HG02870 (cell line): ENCODE measurements at regions not wholly inside any gene's neighbourhood (a gene's known extent, or its start where the extent isn't known, plus 50 kb on each side); places are given as distances from the start of the nearest gene placed in this dataset.
"Not testable (repeated sequence)": the region's sequence is repeated elsewhere in the genome, so short reads cannot be mapped to it uniquely, and the experiment has no call there.

ENCODE experiments used
- ATAC-seq: cut with Tn5 transposase; IDR thresholded peaks from one replicate; pipeline ENCODE4 v1.9.1; 2021; ENCODE audit warnings: mild to moderate bottlenecking, moderate library complexity; ENCODE audit not compliant: unreplicated experiment

- no peak for ATAC-seq
Measured at GRCh38 chr9:115525111-115526058, 407.4 kb upstream of the TNC start.

DNA sequence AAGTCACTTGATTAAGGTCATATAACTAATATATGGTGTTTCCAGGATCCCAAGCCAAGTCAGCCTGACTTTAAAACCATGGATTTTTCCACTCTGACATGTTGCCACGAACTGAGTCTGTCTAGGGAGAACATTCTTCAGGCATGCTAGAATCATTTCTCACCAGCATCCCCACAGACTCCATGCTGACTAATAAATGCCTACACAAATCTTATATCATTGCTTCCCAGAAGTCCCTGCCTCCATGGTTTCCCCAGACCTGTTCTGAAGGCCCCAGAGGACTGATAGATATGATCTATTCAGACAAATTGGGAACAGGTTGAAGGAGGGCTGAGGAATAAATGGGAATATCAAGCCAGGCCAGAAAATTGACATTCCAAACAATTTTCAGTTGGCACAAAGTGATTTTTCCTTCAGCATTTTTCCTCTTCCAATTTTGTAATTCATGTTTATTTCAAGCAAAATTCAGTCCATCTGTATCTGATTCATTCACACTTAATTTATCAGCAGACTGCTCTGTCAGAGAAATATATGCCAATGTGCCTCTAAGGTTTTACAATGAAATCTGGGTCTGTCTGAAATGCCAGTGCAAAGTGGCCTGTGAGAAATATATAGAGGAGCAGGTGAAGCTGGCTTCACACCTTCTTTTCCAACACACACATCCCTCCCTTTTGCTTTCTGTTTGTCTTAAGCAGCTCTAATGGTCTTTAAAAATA lies 413.6 kb upstream of the TNC start:
- no peak for ATAC-seq

DNA sequence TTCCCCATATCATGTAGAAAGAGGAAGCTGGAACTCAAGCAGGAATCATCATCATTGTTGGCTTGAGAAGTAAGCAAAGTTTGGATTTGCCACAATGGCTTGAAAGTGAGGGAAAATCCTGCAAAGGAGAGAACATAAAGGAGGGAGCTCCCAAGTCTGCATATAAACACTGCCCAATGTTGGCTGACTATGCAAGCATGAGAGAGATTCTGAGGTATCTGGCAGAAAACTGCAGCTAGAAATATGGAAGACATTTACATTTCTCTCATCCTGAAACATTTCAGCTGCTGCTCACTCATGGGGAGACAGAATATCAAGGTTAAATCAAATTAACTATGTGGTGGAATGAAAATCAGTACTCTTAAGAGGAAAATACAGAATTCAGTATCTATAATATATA lies 415.6 kb upstream of the TNC start:
- no peak for ATAC-seq

GRCh38 chr9:115540091-115540490 lies 422.1 kb upstream of the TNC start:
- no peak for ATAC-seq

DNA sequence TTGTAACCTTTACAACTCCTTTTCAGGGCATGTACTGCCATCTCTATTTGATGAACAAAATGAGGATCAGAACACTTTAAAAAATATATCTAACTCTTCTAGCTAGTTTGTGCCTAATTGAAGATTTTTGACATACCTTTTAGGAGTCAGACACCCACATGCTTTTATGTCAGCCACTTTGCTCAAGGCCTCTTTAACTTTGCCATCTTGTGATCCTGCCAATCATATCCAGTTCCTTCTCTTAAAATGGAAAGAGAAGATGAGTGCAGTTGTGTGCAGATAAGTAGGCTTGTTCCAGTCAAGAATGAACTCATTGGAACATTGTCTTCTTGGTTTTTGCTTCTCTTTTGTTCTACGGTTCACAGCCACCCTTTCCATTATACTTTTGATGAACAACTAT lies 425.6 kb upstream of the TNC start:
- ATAC-seq, result no peak

DNA sequence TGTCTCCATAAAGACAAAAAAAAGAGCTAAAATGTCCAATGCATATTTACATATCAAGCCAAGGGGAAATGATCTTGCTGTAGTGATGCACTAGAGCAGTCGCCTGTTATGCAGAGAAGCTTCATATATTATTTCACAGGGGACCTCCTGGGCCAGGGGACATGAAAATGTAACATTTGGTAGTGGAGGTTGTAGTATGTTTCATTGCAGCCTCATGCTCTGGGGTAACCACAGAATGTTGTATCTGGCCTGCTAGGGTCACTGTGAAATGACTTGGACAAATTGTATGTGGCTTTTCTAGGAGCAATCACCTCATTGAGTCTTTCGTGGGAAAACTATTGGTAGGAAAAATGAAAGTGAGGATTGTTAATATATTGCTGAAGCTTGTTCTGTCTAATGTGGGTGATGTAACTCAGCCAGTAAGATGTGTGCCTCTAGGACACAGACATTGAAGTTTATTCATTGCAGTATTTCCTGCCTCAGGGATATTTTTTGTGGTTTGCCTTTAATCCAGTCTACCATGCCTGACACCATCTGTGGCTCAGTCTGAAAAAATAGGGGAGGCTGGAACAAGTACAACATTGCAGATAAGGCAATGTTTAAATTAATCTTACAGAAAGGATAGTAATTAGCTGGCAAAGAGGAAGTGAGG lies 430.8 kb upstream of the TNC start:
- ATAC-seq, result no peak

- ATAC-seq, result no peak
Measured at GRCh38 chr9:115551396-115551795, 433.4 kb upstream of the TNC start.

DNA sequence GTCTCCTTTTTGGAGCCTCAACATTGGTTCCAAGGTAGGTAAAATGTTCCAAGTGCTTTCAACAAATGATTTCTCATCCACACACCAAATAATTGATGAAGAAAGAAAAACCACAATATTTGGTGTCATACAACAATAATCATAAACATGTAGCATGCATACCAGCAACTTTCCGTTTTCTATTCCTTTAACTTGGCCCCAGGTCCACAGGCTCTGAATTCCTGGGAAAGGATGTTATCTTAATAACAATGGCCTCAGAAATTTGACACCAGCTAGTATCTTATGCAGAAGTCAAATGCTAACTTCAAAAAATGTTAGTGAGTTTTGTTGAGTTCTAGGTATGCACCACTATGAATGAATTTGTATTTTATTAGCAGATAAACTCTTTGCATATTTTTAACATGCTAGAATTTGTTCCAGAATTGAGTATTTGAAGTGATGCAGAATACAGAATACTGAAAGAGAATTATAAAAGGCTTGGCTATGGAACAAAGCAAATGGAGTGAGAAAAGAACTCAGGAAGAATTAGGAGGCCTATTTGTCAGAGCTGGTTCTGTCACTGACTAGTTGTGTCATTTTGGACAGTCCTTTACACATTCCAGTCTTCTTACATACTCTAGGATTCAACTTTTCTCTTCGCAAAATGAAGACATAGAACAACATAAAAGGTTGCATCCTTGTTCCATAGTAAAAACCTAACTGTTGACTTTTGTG lies 435.3 kb upstream of the TNC start:
- ATAC-seq, result no peak

DNA sequence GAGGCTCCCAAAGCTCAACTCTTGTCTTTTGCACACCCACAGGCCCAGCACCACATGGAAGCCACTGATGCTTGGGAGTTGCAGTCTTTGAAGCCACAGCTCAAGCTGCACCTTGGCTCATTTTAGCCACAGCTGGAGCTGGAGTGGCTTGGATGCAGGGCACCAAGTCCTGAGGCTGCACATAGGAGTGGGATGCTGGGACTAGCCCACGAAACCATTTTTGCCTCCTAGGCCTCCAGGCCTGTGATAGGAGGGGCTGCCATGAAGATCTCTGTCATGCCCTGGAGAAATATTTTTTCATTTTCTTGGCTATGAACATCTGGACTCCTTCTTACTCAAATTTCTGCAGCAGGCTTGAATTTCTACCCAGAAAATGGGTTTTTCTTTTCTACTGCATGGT lies 438.5 kb upstream of the TNC start:
- no peak for ATAC-seq

DNA sequence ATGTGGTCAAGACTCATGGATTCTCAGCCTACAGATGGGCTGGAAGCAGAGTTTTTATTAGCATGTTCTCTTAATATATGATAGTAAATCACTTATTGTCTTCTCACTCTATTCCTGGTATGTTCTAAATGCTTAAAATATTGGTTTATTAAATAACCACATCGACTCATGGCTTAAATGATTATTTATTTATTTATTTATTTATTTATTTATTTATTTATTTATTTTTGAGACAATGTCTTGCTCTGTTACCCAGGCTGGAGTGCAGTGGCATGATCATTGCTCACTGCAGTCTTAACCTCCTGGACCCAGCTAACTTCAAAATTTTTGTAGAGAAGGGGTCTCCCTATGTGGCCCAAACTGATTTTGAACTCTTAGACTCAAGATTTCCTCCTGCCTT lies 457.2 kb upstream of the TNC start:
- no peak for ATAC-seq

- not testable (repeated sequence) for ATAC-seq
Measured at GRCh38 chr9:115585458-115585857, 467.5 kb upstream of the TNC start.

GRCh38 chr9:115587310-115587709 lies 469.4 kb upstream of the TNC start:
- no peak for ATAC-seq

DNA sequence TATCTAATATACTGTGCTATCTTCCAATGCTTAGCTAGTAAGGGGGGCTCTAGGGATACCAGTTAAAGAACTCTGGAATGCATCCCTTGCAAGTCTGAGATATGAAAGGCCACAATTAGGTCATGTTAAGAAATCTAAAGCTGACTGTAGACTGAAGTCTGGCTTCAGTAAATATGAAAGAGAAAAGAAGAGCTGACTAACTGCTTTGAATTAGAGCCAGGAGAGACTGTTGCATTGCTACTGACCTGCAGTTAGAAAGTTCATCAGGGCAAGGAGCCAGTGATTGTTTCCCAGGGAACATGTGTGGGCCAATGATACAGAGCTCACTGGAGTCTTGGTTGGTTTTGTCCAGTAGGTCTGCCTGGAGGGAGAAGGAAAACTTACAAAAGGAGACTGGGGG lies 472.1 kb upstream of the TNC start:
- no peak for ATAC-seq

GRCh38 chr9:115591584-115591984 lies 473.6 kb upstream of the TNC start:
- ATAC-seq, result no peak

DNA sequence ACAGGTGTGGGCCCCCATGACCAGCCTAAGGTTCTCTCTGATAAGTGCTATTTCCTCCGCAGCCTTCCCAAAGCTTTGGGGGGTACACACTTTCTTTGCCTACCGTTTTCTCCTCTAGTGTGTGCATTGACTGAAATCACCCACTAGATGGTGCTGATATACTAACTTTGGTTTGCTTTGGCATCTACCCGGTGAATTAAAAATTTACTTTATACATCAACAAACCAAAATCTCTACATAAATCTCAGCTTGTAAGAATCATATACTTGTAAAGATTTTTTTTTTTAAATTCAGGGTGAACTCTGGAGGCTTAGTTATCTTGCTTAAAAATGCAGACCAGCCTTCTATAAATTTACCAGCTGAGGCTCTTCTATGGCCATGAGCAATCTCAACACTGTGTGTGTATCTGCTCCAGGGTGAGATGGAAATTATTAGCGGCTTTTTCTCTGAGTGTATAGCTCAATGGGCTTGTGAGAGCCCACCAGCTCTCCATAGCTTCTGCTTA lies 475.7 kb upstream of the TNC start:
- no peak for ATAC-seq

DNA sequence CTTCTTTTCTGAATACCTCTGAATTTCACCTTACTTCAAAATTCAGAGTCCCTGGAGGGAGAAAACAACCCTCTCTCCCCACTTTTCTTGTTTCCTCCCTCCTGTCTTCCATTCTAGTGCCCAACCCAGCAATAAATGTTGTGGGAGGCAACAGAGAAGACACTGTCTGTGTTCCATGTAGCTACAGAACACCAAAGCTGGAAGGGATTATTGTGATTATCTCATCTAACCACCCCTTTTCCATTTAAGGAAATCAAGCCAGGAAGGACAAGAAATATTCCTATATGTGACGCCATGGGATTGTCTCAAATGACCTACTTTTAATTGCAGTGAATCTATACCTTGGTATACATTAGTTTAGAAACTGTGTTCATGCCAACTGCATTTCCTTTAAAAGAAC lies 476.6 kb upstream of the TNC start:
- no peak for ATAC-seq

DNA sequence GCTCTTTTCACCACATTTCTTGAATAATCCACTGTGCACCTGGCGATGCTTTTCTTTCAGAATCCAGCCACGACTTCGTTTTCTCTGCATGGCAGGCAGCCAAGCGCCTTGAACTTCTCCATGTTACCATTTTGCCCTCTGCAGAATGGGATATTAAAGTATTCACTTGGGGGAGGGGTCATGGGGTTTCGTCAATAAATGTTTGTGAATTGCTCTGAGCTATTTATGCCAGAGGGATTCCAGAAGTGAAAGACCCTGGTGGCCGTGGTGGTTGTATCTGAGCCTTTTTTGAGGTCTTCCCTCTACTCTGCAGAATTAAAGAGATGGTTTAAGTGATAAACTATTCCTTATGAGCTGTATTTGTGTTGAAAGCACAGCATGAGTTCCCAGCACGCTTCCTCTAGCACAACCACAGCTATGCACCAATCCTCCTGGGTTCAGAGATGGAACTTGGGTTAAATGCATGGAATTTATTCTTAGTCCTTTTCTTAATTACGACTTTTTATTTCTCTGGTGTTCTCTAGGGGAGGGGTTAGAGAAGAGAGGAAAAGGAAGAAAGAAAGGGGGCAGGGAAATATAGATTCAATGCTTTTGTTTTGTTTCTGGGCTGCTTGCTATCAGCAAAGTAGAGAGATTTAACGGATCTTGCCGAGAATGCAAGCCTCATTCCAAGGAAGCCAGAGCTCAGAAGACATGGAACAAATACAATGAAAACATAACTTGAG lies 478.2 kb upstream of the TNC start:
- ATAC-seq, result no peak

DNA sequence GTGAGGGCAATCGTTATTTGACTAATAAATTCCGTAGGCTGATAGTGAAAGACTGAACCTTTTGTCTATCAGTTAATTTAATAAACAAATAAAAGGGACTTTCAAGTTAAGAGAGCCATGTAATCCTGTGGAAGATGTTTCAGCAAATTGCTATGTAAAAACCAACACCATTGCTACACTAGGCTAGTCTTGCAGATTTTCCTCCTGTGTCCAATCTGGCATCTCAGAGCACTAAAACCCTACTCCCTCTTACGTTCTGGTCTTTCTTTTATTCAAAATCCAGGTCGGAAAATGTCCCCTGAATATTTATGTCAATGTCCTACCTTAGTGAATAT lies 478.8 kb upstream of the TNC start:
- ATAC-seq, result no peak

GRCh38 chr9:115597330-115597895 lies 479.5 kb upstream of the TNC start:
- ATAC-seq, result no peak

DNA sequence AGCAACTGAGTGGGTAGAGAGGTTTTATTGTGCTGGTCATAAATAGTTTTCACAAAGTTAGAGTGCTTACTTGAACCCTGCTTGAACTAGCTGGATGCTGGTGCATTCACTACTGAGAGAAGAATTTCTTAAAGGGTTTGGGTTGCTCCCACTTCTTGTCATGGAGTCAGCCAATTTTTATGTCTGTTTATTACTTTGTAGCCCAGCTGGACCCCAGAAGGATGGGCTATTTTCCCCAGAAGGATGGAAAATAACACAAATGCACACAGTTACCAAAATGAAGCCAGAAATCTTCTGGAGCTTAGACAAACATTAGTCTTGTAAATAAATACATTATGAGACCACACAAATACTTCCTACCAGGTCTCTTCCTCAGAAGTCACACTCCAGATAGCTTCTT lies 480.8 kb upstream of the TNC start:
- no peak for ATAC-seq
